ENCODE measurements at regions not wholly inside any gene's neighbourhood (a gene's known extent, or its start where the extent isn't known, plus 50 kb on each side); places are given as distances from the start of the nearest gene placed in this dataset.
"Not testable (repeated sequence)": the region's sequence is repeated elsewhere in the genome, so short reads cannot be mapped to it uniquely, and the experiment has no call there.

DNA sequence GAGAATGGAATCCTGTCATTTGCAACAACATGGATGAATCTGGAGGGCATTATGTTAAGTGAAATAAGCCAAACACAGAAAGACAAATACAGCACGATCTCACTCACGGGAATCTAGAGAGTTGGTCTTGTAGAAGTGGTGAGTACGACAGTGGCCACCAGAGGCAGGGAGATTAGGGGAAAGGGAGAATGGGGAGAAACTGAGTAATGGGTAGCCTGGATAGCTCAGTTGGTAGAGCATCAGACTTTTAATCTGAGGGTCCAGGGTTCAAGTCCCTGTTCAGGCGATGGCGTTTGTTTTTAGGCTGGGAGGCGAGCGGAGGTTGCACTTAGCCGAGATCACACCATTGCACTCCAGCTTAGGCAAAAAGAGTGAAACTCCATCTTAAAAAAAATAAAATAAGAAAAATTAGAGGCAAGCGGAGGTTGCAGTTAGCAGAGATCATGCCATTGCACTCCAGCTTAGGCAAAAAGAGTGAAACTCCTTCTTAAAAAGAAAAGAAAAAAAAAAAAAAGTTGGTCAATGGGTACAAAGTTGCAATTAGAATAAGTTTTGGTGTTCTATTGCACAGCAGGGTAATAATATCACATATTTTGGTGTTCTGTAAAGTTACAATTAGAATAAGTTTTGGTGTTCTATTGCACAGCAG lies 95.7 kb upstream of the UBASH3B start:
- intact Hi-C loops (cut with DNase I; ENCODE audit: low total_unique reads), result no loop called here
- no peak for TF ChIP-seq POLR2A (IDR thresholded peaks at IDR 0.05)
- TF ChIP-seq, protein P1, sequence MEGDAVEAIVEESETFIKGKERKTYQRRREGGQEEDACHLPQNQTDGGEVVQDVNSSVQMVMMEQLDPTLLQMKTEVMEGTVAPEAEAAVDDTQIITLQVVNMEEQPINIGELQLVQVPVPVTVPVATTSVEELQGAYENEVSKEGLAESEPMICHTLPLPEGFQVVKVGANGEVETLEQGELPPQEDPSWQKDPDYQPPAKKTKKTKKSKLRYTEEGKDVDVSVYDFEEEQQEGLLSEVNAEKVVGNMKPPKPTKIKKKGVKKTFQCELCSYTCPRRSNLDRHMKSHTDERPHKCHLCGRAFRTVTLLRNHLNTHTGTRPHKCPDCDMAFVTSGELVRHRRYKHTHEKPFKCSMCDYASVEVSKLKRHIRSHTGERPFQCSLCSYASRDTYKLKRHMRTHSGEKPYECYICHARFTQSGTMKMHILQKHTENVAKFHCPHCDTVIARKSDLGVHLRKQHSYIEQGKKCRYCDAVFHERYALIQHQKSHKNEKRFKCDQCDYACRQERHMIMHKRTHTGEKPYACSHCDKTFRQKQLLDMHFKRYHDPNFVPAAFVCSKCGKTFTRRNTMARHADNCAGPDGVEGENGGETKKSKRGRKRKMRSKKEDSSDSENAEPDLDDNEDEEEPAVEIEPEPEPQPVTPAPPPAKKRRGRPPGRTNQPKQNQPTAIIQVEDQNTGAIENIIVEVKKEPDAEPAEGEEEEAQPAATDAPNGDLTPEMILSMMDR (IDR thresholded peaks at IDR 0.05), result no peak
- H3K9me3 ChIP-seq, result no peaks in the 10 kb centered on the region
- no peaks in the 10 kb centered on the region for H3K4me1 ChIP-seq
- no peaks in the 10 kb centered on the region for H3K27me3 ChIP-seq
- WGBS, 2 donors, result 55 to 73% methylated on average over 9 of the region's 9 CpGs
- no peak for DNase-seq
- H3K4me3 ChIP-seq, result no peak overlapping the region
- H3K27ac ChIP-seq, result no peak overlapping the region
- no peaks in the 10 kb centered on the region for H3K36me3 ChIP-seq (ENCODE audit: low read depth, missing control alignments)

DNA sequence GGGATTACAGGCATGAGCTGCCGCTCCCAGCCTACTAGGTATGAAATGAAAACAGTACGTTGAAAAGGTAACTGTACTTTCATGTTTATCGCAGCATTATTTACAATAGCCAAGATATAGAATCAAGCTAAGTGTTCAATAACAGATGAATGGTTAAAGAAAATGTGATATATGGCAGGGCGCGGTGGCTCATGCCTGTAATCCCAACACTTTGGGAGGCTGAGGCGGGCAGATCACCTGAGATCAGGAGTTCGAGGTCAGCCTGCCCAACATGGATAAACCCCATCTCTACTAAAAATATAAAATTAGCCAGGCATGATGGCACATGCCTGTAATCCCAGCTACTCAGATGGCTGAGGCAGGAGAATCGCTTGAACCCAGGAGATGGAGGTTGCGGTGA lies 96.3 kb upstream of the UBASH3B start:
- H3K27me3 ChIP-seq; intact Hi-C loops (cut with DNase I; ENCODE audit: low total_unique reads); H3K9me3 ChIP-seq; H3K36me3 ChIP-seq (ENCODE audit: low read depth, missing control alignments); H3K27ac ChIP-seq; H3K4me3 ChIP-seq; DNase-seq; H3K4me1 ChIP-seq: not testable (repeated sequence)
- WGBS, 2 donors, result 66 to 82% methylated on average over 9 of the region's 9 CpGs

DNA sequence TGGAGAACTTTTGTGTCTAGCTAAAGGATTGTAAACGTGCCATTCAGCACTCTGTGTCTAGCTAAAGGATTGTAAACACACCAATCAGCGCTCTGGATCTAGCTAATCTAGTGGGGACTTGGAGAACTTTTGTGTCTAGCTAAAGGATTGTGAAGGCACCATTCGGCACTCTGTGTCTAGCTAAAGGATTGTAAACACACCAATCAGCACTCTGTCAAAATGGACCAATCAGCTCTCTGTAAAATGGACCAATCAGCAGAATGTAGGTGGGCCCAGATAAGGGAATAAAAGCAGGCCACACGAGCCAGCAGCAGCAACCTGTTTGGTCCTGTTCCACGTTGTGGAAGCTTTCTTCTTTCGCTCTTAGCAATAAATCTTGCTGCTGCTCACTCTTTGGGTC lies 98.4 kb upstream of the UBASH3B start:
- intact Hi-C loops (cut with DNase I; ENCODE audit: low total_unique reads); H3K27ac ChIP-seq; H3K27me3 ChIP-seq; H3K9me3 ChIP-seq; H3K4me1 ChIP-seq; H3K36me3 ChIP-seq (ENCODE audit: low read depth, missing control alignments): not testable (repeated sequence)
- H3K4me3 ChIP-seq, result peak overlapping the region; percentile 26 to 60
- 53 to 67% methylated on average over 6 of the region's 6 CpGs for WGBS, 2 donors
- peak; percentile 51 for DNase-seq

DNA sequence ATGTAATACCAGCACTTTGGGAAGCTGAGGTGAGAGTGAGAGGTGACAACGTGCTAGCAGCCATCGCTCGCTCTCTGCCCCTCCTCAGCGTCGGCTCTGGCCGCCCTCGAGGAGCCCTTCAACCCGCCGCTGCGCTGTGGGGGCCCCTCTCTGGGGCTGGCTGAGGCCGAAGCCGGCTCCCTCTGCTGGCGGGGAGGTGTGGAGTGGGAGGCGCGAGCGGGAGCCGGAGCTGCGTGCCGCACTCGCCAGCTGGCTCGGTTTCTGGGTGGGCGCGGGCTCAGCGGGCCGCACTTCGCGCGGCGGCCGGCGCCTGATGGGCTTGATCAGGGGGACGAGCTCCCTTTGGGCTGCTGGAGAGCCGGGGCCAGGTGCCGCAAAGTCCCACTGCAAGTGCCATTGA lies 98.9 kb upstream of the UBASH3B start:
- peak; percentile 59 for DNase-seq
- intact Hi-C loops (cut with DNase I; ENCODE audit: low total_unique reads), result no loop called here
- Histone ChIP-seq H3K4me3 (peak overlapping the region; percentile 26 to 60), H3K27me3 (no peaks in the 10 kb centered on the region), H3K36me3 (ENCODE audit: low read depth, missing control alignments) (no peaks in the 10 kb centered on the region), H3K9me3 (no peaks in the 10 kb centered on the region), H3K4me1 (no peaks in the 10 kb centered on the region), H3K27ac (no peak overlapping the region)
- 46 to 57% methylated on average over 15 to 33 of the region's 34 CpGs for WGBS, 2 donors
- no peak for TF ChIP-seq POLR2A (IDR thresholded peaks at IDR 0.05)
- TF ChIP-seq, protein P1 (IDR thresholded peaks at IDR 0.05), result peak in 2 of 3 experiments; percentile 26 to 36

DNA sequence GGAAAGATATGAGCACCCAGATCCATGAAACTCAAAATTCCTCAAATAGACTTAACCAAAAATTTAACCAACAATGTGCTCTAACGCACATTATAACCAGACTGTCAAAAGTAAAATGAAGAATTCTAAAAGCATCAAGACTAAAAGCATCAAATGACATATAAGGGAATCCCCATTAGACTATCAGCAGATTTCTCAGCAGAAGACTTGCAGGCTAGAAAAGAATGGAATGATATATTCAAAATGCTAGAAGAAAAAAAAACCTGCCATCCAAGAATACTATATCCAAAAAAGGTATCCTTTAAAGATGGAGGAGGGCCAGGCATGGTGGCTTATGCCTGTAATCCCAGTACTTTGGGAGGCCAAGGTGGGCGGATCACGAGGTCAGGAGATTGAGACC lies 117.5 kb upstream of the UBASH3B start:
- 95 to 97% methylated on average over 3 of the region's 3 CpGs for WGBS, 2 donors
- Histone ChIP-seq H3K9me3 (no peaks in the 10 kb centered on the region), H3K4me1 (no peaks in the 10 kb centered on the region), H3K4me3 (no peak overlapping the region), H3K27ac (no peak overlapping the region), H3K36me3 (ENCODE audit: low read depth, missing control alignments) (no peaks in the 10 kb centered on the region), H3K27me3 (no peaks in the 10 kb centered on the region)
- DNase-seq, result no peak
- intact Hi-C loops (cut with DNase I; ENCODE audit: low total_unique reads), result no loop called here
- TF ChIP-seq, protein P1 (IDR thresholded peaks at IDR 0.05), result no peak
- no peak for TF ChIP-seq POLR2A (IDR thresholded peaks at IDR 0.05)

DNA sequence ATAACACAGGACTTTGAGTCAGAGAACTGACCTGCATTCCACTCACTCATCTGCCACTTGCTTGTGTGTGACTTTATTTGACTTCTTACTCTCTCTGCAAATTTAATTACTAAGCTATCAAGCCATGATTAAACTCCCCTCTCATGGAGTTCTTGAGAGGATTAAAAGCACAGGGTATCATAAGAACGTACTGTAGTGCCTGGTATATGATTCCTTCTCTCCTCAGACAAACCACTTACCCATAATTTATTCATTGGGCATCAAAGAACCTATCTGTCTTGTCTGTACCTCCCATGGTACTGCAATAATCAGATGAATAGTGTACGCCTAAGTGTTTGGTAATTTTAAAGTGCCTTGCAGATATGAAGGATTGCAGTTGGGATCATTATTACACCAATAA lies 130.6 kb upstream of the UBASH3B start:
- Histone ChIP-seq H3K27ac (no peak overlapping the region), H3K9me3 (no peaks in the 10 kb centered on the region), H3K36me3 (ENCODE audit: low read depth, missing control alignments) (no peaks in the 10 kb centered on the region), H3K27me3 (no peaks in the 10 kb centered on the region), H3K4me3 (no peak overlapping the region), H3K4me1 (no peaks in the 10 kb centered on the region)
- DNase-seq, result no peak
- TF ChIP-seq, protein P1 (IDR thresholded peaks at IDR 0.05), result no peak
- TF ChIP-seq POLR2A (IDR thresholded peaks at IDR 0.05), result no peak
- intact Hi-C loops (cut with DNase I; ENCODE audit: low total_unique reads), result no loop called here
- 78 to 80% methylated on average over 2 of the region's 2 CpGs for WGBS, 2 donors

Measured in testis (tissue), 2 donors.